ENCODE measurements at regions not wholly inside any gene's neighbourhood (a gene's known extent, or its start where the extent isn't known, plus 50 kb on each side); places are given as distances from the start of the nearest gene placed in this dataset.

DNA sequence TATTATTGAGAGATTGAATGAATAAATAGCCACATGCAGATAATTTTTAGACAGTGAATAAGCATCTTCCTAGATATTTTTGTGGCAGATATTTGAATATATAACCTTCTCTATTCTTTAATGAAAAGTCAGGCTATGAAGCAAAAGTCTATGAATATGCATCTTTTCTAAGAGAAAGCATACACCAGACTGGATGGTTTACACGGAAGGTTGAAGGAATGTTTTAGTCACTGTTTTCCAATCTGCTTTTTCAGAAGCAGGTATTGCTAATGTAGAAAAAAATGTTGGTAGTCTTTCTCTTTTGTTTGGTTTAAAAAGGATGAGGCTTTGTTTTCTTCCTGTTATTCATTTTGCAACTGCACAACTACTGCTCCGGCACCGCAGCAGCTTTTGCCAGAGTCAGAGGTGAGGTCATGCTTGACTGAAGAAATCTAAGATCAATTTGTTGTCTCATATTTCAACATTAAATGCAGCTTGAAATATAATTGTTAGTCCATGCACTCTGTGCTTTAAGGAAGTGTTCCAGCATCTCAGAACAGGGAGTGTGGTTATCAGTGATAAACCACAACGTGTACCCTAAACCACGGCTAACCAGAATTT lies 1540.8 kb upstream of the PIK3C3 start:
- CTCF ChIA-PET (ENCODE audit: unreplicated experiment): no interaction called here
- Histone ChIP-seq H3K27ac (ENCODE audit: low read depth, low read length, poor library complexity, severe bottlenecking) (no peak overlapping the region), H3K36me3 (ENCODE audit: insufficient read depth, low read length) (no peaks in the 10 kb centered on the region), H4K20me1 (ENCODE audit: insufficient read depth, low read length) (no peaks in the 10 kb centered on the region), H2AFZ (ENCODE audit: low read length) (no peak overlapping the region), H3K9me2 (ENCODE audit: insufficient read depth, low read length) (no peaks in the 10 kb centered on the region), H3K4me2 (ENCODE audit: low read length) (no peak overlapping the region), H3K9me3 (ENCODE audit: low read length) (no peaks in the 10 kb centered on the region), H3K79me2 (ENCODE audit: insufficient read depth, low read depth, low read length) (no peaks in the 10 kb centered on the region), H3K4me1 (ENCODE audit: insufficient read depth, low read length, poor library complexity, severe bottlenecking) (no peaks in the 10 kb centered on the region), H3K4me3 (ENCODE audit: low read depth, low read length, poor library complexity, severe bottlenecking) (no peak overlapping the region)
- POLR2A ChIA-PET: no interaction called here
- TF ChIP-seq EZH2phosphoT487 (IDR thresholded peaks at IDR 0.05; ENCODE audit: borderline replicate concordance, low read depth, low read length) (no peak), CTCF (conservative IDR thresholded peaks at IDR 0.05; ENCODE audit: low read length) (no peak)
- intact Hi-C loops (cut with micrococcal nuclease; ENCODE audit: unreplicated experiment): no loop called here
- DNase-seq (ENCODE audit: low spot score): no peak
- no TSS peak for BruUV-seq (replicated peaks)

DNA sequence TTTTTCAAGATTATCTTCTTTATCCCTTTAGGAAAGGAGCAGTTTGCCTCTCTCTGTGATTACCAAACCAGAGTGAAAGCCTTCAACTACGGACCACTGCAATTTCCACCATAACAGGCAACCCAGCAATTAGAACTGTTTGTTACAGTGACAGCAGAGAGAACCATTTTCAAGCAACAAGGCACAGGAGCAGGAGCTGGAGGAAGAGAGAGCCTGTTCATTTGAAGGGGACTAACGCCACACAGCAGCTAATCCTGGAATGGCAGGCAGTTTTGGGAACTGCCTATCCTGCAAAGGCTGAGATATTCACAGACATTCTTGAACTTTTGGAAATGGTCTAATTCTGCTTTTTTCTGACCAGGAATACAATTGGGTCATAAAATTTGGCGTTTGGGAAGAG lies 1541.9 kb upstream of the PIK3C3 start:
- no peak for TF ChIP-seq CTCF (conservative IDR thresholded peaks at IDR 0.05; ENCODE audit: low read length)
- no peak for TF ChIP-seq EZH2phosphoT487 (IDR thresholded peaks at IDR 0.05; ENCODE audit: borderline replicate concordance, low read depth, low read length)
- CTCF ChIA-PET (ENCODE audit: unreplicated experiment): no interaction called here
- POLR2A ChIA-PET: no interaction called here

GRCh38 chr18:40412410-40412809 lies 1542.6 kb upstream of the PIK3C3 start:
- POLR2A ChIA-PET: no interaction called here
- no peak for TF ChIP-seq EZH2phosphoT487 (IDR thresholded peaks at IDR 0.05; ENCODE audit: borderline replicate concordance, low read depth, low read length)
- no peak for TF ChIP-seq CTCF (conservative IDR thresholded peaks at IDR 0.05; ENCODE audit: low read length)
- no TSS peak for BruUV-seq (replicated peaks)
- intact Hi-C loops (cut with micrococcal nuclease; ENCODE audit: unreplicated experiment): no loop called here
- Histone ChIP-seq H3K27ac (ENCODE audit: low read depth, low read length, poor library complexity, severe bottlenecking) (no peak overlapping the region), H2AFZ (ENCODE audit: low read length) (no peak overlapping the region), H3K9me3 (ENCODE audit: low read length) (no peaks in the 10 kb centered on the region), H3K4me2 (ENCODE audit: low read length) (no peak overlapping the region), H3K4me1 (ENCODE audit: insufficient read depth, low read length, poor library complexity, severe bottlenecking) (no peaks in the 10 kb centered on the region), H3K9me2 (ENCODE audit: insufficient read depth, low read length) (no peaks in the 10 kb centered on the region), H3K79me2 (ENCODE audit: insufficient read depth, low read depth, low read length) (no peaks in the 10 kb centered on the region), H4K20me1 (ENCODE audit: insufficient read depth, low read length) (no peaks in the 10 kb centered on the region), H3K36me3 (ENCODE audit: insufficient read depth, low read length) (no peaks in the 10 kb centered on the region), H3K4me3 (ENCODE audit: low read depth, low read length, poor library complexity, severe bottlenecking) (no peak overlapping the region)
- DNase-seq (ENCODE audit: low spot score): no peak
- CTCF ChIA-PET (ENCODE audit: unreplicated experiment): no interaction called here

More for the DNA sequence above, 1541.9 kb upstream of the PIK3C3 start:
- Histone ChIP-seq H3K4me1 (ENCODE audit: insufficient read depth, low read length, poor library complexity, severe bottlenecking) (no peaks in the 10 kb centered on the region), H3K27ac (ENCODE audit: low read depth, low read length, poor library complexity, severe bottlenecking) (no peak overlapping the region), H3K9me2 (ENCODE audit: insufficient read depth, low read length) (no peaks in the 10 kb centered on the region), H4K20me1 (ENCODE audit: insufficient read depth, low read length) (no peaks in the 10 kb centered on the region), H3K36me3 (ENCODE audit: insufficient read depth, low read length) (no peaks in the 10 kb centered on the region), H3K4me2 (ENCODE audit: low read length) (no peak overlapping the region), H3K79me2 (ENCODE audit: insufficient read depth, low read depth, low read length) (no peaks in the 10 kb centered on the region), H3K4me3 (ENCODE audit: low read depth, low read length, poor library complexity, severe bottlenecking) (no peak overlapping the region), H3K9me3 (ENCODE audit: low read length) (no peaks in the 10 kb centered on the region), H2AFZ (ENCODE audit: low read length) (no peak overlapping the region)
- intact Hi-C loops (cut with micrococcal nuclease; ENCODE audit: unreplicated experiment): no loop called here
- DNase-seq (ENCODE audit: low spot score): no peak
- no TSS peak for BruUV-seq (replicated peaks)
